ENCODE measurements at regions not wholly inside any gene's neighbourhood (a gene's known extent, or its start where the extent isn't known, plus 50 kb on each side); places are given as distances from the start of the nearest gene placed in this dataset.

DNA sequence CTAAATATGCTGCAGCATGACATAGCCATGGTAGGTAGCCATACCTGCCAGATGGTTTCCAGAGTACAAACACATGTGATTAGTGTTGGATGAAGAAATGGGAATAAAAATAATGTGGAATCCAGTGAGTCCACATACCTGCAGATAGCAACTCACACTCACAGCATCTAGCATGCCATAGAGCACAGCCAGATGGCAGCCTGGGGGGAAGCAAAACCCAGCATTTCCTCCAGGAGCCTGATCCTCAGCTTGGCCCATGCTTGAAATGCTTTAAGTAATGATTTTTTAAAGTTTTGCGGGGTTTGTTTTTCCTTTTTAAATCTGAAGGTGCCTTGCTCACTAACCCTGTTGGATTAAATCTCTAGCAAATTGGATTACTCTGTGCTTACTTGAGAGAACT lies 535.1 kb downstream of the STK39 start:
- no peak overlapping the region for H3K9ac ChIP-seq (ENCODE audit: low read length)
- H3K4me1 ChIP-seq (ENCODE audit: low read length) = no peaks in the 10 kb centered on the region
- H3K9me3 ChIP-seq (ENCODE audit: insufficient read depth, low read length) = no peaks in the 10 kb centered on the region
- H3K79me2 ChIP-seq (ENCODE audit: low read length) = no peaks in the 10 kb centered on the region
- H2AFZ ChIP-seq (ENCODE audit: low read depth, low read length) = no peak overlapping the region
- H3K27ac ChIP-seq (ENCODE audit: low read length) = no peak overlapping the region
- H3K4me3 ChIP-seq (ENCODE audit: low read length) = no peak overlapping the region
- no peaks in the 10 kb centered on the region for H4K20me1 ChIP-seq (ENCODE audit: insufficient read depth, low read length)
- no peaks in the 10 kb centered on the region for H3K36me3 ChIP-seq (replicated peaks; ENCODE audit: low read depth, low read length)
- H3K4me2 ChIP-seq (ENCODE audit: low read length) = no peak overlapping the region
- H3K27me3 ChIP-seq (ENCODE audit: low read depth, low read length) = no peaks in the 10 kb centered on the region
- TF ChIP-seq, protein P1, sequence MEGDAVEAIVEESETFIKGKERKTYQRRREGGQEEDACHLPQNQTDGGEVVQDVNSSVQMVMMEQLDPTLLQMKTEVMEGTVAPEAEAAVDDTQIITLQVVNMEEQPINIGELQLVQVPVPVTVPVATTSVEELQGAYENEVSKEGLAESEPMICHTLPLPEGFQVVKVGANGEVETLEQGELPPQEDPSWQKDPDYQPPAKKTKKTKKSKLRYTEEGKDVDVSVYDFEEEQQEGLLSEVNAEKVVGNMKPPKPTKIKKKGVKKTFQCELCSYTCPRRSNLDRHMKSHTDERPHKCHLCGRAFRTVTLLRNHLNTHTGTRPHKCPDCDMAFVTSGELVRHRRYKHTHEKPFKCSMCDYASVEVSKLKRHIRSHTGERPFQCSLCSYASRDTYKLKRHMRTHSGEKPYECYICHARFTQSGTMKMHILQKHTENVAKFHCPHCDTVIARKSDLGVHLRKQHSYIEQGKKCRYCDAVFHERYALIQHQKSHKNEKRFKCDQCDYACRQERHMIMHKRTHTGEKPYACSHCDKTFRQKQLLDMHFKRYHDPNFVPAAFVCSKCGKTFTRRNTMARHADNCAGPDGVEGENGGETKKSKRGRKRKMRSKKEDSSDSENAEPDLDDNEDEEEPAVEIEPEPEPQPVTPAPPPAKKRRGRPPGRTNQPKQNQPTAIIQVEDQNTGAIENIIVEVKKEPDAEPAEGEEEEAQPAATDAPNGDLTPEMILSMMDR (IDR thresholded peaks at IDR 0.05; ENCODE audit: low read depth, low read length) = no peak
- no peak for TF ChIP-seq EZH2phosphoT487 (IDR thresholded peaks at IDR 0.05; ENCODE audit: low read depth)

DNA sequence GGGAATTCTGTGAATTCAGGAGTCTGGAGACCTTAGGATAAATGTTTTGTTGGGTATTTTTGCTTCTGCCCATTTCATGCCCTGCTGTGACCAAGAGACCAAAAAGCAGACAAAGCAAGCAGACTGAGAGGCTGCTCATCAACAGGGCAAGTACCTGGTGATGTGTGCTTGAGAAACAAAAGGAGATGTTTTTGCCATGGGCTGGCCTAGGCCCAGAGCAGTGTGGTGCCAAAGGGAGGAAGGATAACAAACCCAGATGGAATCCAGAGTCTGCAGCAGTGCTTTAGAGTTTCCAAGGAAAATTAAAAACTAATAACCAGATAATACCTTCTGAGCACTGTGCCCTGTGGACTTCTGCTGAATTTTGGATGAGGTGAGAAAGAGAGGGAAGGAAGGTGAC lies 538.4 kb downstream of the STK39 start:
- no peaks in the 10 kb centered on the region for H3K9me3 ChIP-seq (ENCODE audit: insufficient read depth, low read length)
- no peak overlapping the region for H3K4me2 ChIP-seq (ENCODE audit: low read length)
- H3K9ac ChIP-seq (ENCODE audit: low read length) = no peak overlapping the region
- TF ChIP-seq EZH2phosphoT487 (IDR thresholded peaks at IDR 0.05; ENCODE audit: low read depth) = no peak
- TF ChIP-seq, protein P1 (IDR thresholded peaks at IDR 0.05; ENCODE audit: low read depth, low read length) = no peak
- H3K4me3 ChIP-seq (ENCODE audit: low read length) = no peak overlapping the region
- no peaks in the 10 kb centered on the region for H3K4me1 ChIP-seq (ENCODE audit: low read length)
- H3K36me3 ChIP-seq (replicated peaks; ENCODE audit: low read depth, low read length) = no peaks in the 10 kb centered on the region
- H3K27ac ChIP-seq (ENCODE audit: low read length) = no peak overlapping the region
- no peaks in the 10 kb centered on the region for H3K79me2 ChIP-seq (ENCODE audit: low read length)
- no peaks in the 10 kb centered on the region for H3K27me3 ChIP-seq (ENCODE audit: low read depth, low read length)
- no peak overlapping the region for H2AFZ ChIP-seq (ENCODE audit: low read depth, low read length)
- no peaks in the 10 kb centered on the region for H4K20me1 ChIP-seq (ENCODE audit: insufficient read depth, low read length)

DNA sequence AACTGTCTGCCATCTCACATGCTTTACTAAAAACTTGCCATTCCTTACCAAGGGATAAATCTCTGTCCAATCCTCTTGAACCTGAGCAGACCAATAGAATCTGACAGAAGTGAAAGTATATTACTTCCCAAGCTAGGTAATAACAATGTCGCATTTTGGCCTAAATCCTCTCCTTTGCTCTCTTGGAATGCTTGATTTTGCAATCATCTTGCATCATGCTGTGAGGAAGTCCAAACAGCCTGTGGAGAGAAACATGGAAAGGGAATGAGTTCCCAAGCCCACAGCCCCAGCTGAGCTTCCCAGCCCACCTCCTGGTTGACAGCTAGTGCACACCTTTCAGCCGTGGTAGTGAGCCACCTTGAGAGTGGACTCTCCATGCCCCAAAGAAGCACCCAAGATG lies 540.6 kb downstream of the STK39 start:
- H3K9me3 ChIP-seq (ENCODE audit: insufficient read depth, low read length) = no peaks in the 10 kb centered on the region
- no peaks in the 10 kb centered on the region for H3K79me2 ChIP-seq (ENCODE audit: low read length)
- H3K4me1 ChIP-seq (ENCODE audit: low read length) = peaks cover 12% of the 10 kb centered on the region
- H3K27me3 ChIP-seq (ENCODE audit: low read depth, low read length) = no peaks in the 10 kb centered on the region
- TF ChIP-seq EZH2phosphoT487 (IDR thresholded peaks at IDR 0.05; ENCODE audit: low read depth) = no peak
- TF ChIP-seq, protein P1 (IDR thresholded peaks at IDR 0.05; ENCODE audit: low read depth, low read length) = no peak
- no peak overlapping the region for H3K27ac ChIP-seq (ENCODE audit: low read length)
- H3K36me3 ChIP-seq (replicated peaks; ENCODE audit: low read depth, low read length) = no peaks in the 10 kb centered on the region
- H3K9ac ChIP-seq (ENCODE audit: low read length) = no peak overlapping the region
- H4K20me1 ChIP-seq (ENCODE audit: insufficient read depth, low read length) = no peaks in the 10 kb centered on the region
- H2AFZ ChIP-seq (ENCODE audit: low read depth, low read length) = no peak overlapping the region
- no peak overlapping the region for H3K4me2 ChIP-seq (ENCODE audit: low read length)
- no peak overlapping the region for H3K4me3 ChIP-seq (ENCODE audit: low read length)

DNA sequence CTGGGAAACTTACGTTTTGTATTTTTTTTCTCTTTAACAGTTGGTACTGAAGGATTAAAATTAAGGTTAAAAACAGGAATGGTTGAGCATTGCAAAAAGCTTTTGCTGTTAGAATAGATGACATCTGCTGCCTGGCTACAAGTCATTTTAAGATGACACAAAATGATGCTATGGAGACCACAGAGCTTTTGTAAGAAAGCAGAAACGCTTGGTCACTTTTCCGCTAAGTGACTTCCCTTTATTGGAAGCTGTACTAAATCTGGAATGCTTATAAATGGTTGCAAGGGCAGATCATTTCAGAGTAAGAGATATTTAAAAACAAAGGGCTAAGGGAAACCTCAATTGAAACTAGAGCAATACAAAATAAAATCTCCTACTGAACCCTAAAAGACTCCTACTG lies 544.0 kb downstream of the STK39 start:
- Histone ChIP-seq H3K9ac (ENCODE audit: low read length) (no peak overlapping the region), H3K36me3 (replicated peaks; ENCODE audit: low read depth, low read length) (no peaks in the 10 kb centered on the region), H3K4me3 (ENCODE audit: low read length) (no peak overlapping the region), H3K27me3 (ENCODE audit: low read depth, low read length) (no peaks in the 10 kb centered on the region), H2AFZ (ENCODE audit: low read depth, low read length) (0 out of 2 replicates have a peak overlapping the region, but pooled peaks have one; percentile 4), H3K4me2 (ENCODE audit: low read length) (peak overlapping the region; percentile 42; the same call in 1 of the 2 replicates), H3K27ac (ENCODE audit: low read length) (no peak overlapping the region), H3K79me2 (ENCODE audit: low read length) (no peaks in the 10 kb centered on the region), H3K9me3 (ENCODE audit: insufficient read depth, low read length) (no peaks in the 10 kb centered on the region), H3K4me1 (ENCODE audit: low read length) (peaks cover 12% of the 10 kb centered on the region), H4K20me1 (ENCODE audit: insufficient read depth, low read length) (no peaks in the 10 kb centered on the region)
- no peak for TF ChIP-seq EZH2phosphoT487 (IDR thresholded peaks at IDR 0.05; ENCODE audit: low read depth)

DNA sequence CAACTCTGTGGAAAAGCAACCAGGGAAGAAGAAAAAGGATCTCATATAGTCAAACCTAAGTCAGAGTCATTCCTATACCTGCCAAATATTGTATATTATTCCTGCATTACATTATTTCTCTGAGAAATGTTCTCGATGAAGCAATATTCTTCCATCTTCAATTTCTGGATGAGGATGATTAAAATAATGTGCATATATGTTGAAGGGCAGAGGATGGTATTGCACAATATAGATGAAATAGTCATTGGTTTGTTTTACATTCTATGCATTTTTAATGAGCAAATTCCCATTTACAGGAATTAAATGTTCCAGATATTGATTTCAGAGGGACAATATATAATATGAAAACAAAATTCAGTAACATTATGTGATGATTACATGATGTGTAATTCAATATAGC lies 545.2 kb downstream of the STK39 start:
- H3K27ac ChIP-seq (ENCODE audit: low read length) = no peak overlapping the region
- no peaks in the 10 kb centered on the region for H3K9me3 ChIP-seq (ENCODE audit: insufficient read depth, low read length)
- H3K79me2 ChIP-seq (ENCODE audit: low read length) = no peaks in the 10 kb centered on the region
- no peak overlapping the region for H3K9ac ChIP-seq (ENCODE audit: low read length)
- H3K36me3 ChIP-seq (replicated peaks; ENCODE audit: low read depth, low read length) = no peaks in the 10 kb centered on the region
- no peaks in the 10 kb centered on the region for H4K20me1 ChIP-seq (ENCODE audit: insufficient read depth, low read length)
- H3K4me3 ChIP-seq (ENCODE audit: low read length) = no peak overlapping the region
- H3K4me1 ChIP-seq (ENCODE audit: low read length) = peaks cover 12% of the 10 kb centered on the region
- TF ChIP-seq, protein P1 (IDR thresholded peaks at IDR 0.05; ENCODE audit: low read depth, low read length) = no peak
- no peak for TF ChIP-seq EZH2phosphoT487 (IDR thresholded peaks at IDR 0.05; ENCODE audit: low read depth)
- H2AFZ ChIP-seq (ENCODE audit: low read depth, low read length) = no peak overlapping the region
- no peaks in the 10 kb centered on the region for H3K27me3 ChIP-seq (ENCODE audit: low read depth, low read length)
- no peak overlapping the region for H3K4me2 ChIP-seq (ENCODE audit: low read length)

All from OCI-LY3 (cell line).